Activated CD8-positive, alpha-beta memory T cell treated with anti-CD3 and anti-CD28 coated beads for 4 hours (primary cell): ENCODE measurements at regions not wholly inside any gene's neighbourhood (a gene's known extent, or its start where the extent isn't known, plus 50 kb on each side); places are given as distances from the start of the nearest gene placed in this dataset.

Experiments
- DNase-seq, 2 donors: peaks; one replicate each; pipeline ENCODE4 v3.0.0-alpha.2; 2020; ENCODE audit warnings: low read depth in 2 of 2

- no peak for DNase-seq
Observed at GRCh38 chr21:15526798-15527197, 203.0 kb upstream of the USP25 start.

- DNase-seq = no peak
Observed at GRCh38 chr21:15528346-15528745, 201.4 kb upstream of the USP25 start.

GRCh38 chr21:15531986-15532385, 197.8 kb upstream of the USP25 start:
- no peak for DNase-seq

- no peak for DNase-seq
Observed at GRCh38 chr21:15533618-15534017, 196.2 kb upstream of the USP25 start.

- DNase-seq = no peak
Observed at GRCh38 chr21:15534450-15534886, 195.3 kb upstream of the USP25 start.

GRCh38 chr21:15539376-15539775, 190.4 kb upstream of the USP25 start:
- DNase-seq = no peak

- DNase-seq = no peak
Observed at GRCh38 chr21:15543473-15543872, 186.3 kb upstream of the USP25 start.

- no peak for DNase-seq
Observed at GRCh38 chr21:15549671-15550070, 180.1 kb upstream of the USP25 start.

- no peak for DNase-seq
Observed at GRCh38 chr21:15552914-15553494, 176.8 kb upstream of the USP25 start.

GRCh38 chr21:15557925-15558324, 171.9 kb upstream of the USP25 start:
- DNase-seq = no peak

GRCh38 chr21:15558884-15559283, 170.9 kb upstream of the USP25 start:
- no peak for DNase-seq

GRCh38 chr21:15559660-15560059, 170.1 kb upstream of the USP25 start:
- DNase-seq = no peak

GRCh38 chr21:15560383-15561056, 169.3 kb upstream of the USP25 start:
- no peak for DNase-seq

GRCh38 chr21:15562748-15563147, 167.0 kb upstream of the USP25 start:
- no peak for DNase-seq

- DNase-seq = no peak
Observed at GRCh38 chr21:15564907-15565306, 164.9 kb upstream of the USP25 start.

- DNase-seq = no peak
Observed at GRCh38 chr21:15566703-15567102, 163.1 kb upstream of the USP25 start.

- DNase-seq = no peak
Observed at GRCh38 chr21:15567191-15567590, 162.6 kb upstream of the USP25 start.

GRCh38 chr21:15568516-15568915, 161.3 kb upstream of the USP25 start:
- DNase-seq = no peak

- DNase-seq = no peak
Observed at GRCh38 chr21:15586752-15587427, 142.9 kb upstream of the USP25 start.

GRCh38 chr21:15592271-15592860, 137.4 kb upstream of the USP25 start:
- no peak for DNase-seq

- DNase-seq = no peak
Observed at GRCh38 chr21:15592957-15593356, 136.8 kb upstream of the USP25 start.

GRCh38 chr21:15601390-15601789, 128.4 kb upstream of the USP25 start:
- DNase-seq = no peak

- DNase-seq = no peak
Observed at GRCh38 chr21:15604413-15604812, 125.4 kb upstream of the USP25 start.
